ENCODE measurements at regions not wholly inside any gene's neighbourhood (a gene's known extent, or its start where the extent isn't known, plus 50 kb on each side); places are given as distances from the start of the nearest gene placed in this dataset.
"Not testable (repeated sequence)": the region's sequence is repeated elsewhere in the genome, so short reads cannot be mapped to it uniquely, and the experiment has no call there.

DNA sequence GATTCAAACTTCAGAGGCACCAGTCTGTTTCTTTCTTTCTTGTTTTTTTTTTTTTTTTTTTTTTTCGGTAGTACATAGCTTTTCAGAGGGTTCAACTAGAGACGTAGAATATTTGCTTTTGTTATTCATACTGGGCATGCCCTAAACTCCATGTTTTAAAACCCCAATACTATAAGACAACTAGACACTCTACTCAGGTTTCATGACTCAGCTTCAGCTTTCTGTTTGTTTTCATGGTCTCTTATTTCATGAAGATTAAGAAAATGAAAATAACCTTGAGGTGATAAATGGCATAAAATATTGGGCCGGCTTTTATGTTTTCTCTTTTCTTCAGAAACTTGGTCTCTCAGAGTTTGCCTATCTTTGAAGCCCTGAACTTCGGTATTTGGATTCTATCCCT lies 2126.3 kb upstream of the ACO1 start:
- no peak for DNase-seq (ENCODE audit: low read depth in 2 of 2)

DNA sequence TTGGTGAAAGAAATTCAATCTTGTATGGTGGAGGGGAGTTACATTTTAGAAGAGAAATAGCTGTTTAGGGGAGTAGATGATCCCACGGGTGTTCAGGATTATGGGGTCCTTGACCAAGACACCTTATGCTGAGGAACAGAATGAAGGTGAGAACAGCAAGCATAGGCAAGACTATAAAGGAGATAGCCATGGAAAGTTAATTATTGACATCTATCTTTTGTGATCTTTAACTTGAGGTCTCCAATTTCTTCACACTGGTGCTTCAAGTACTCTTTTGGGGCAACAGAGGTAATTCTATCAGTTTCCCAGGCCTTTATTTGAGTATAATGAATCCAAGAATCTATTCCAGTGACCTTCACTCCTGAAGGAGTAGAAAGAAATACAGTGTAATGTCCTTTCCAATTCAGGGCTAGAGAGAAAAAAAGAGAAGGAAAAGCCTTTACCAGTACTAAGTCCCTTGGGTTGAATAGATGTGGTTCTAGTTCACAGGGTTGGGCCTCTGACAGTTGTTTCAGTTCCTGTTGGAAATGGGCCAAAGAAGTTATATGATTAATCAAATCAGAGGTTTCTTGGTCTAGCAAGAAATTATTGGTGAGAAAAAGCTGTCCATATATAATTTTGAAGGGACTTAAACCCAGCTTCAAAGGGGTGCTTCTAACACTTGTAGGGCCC lies 2104.1 kb upstream of the ACO1 start:
- DNase-seq (ENCODE audit: low read depth in 2 of 2), result no peak

DNA sequence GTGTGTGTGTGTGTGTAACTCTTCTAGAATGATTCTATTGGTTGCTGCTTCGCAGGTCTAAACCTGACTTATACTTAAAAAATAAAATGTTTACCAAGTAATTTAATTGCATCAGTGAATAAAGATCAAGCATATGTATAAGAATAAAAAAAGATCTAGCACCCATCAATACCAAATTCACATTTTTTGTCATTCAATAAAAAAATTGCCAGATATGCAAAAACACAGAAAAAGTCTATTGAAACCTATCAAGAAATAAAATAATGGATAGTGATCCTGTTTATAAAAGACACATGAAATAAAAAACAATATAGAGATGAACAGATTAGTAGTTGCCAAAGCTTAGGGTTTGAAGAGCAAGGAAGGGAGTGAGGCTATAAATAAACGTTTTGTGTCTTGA lies 2095.0 kb upstream of the ACO1 start:
- no peak for DNase-seq (ENCODE audit: low read depth in 2 of 2)

DNA sequence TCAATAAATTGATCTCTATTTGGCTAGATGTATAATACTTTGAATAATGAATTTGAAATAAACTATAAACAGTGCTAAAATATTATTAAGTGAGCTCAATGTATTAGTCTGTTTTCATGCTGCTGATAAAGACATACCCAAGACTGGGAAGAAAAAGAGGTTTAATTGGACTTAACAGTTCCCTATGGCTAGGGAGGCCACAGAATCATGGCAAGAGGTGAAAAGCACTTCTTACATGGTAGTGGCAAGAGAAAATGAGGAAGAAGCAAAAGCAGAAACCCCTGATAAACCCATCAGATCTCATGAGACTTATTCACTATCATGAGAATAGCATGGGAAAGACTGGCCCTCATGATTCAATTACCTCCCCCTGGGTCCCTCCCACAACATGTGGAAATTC lies 2092.4 kb upstream of the ACO1 start:
- DNase-seq (ENCODE audit: low read depth in 2 of 2), result not testable (repeated sequence)

DNA sequence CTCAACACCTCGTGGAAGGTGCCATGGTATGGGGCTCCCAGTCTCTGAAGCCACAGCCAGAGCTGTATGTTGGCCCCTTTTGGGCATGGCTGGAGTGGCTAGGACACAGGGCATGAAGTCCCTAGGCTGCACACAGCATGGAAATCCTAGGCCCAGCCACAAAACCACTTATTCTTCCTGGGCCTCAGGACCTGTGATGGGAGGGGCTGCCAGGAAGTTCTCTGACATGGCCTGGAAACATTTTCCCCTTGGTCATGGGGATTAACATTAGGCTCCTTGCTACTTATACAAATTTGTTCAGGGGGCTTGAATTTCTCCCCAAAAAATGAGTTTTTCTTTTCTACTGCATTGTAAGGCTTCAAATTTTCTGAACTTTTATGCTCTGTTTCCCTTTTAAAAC lies 2091.2 kb upstream of the ACO1 start:
- no peak for DNase-seq (ENCODE audit: low read depth in 2 of 2)

DNA sequence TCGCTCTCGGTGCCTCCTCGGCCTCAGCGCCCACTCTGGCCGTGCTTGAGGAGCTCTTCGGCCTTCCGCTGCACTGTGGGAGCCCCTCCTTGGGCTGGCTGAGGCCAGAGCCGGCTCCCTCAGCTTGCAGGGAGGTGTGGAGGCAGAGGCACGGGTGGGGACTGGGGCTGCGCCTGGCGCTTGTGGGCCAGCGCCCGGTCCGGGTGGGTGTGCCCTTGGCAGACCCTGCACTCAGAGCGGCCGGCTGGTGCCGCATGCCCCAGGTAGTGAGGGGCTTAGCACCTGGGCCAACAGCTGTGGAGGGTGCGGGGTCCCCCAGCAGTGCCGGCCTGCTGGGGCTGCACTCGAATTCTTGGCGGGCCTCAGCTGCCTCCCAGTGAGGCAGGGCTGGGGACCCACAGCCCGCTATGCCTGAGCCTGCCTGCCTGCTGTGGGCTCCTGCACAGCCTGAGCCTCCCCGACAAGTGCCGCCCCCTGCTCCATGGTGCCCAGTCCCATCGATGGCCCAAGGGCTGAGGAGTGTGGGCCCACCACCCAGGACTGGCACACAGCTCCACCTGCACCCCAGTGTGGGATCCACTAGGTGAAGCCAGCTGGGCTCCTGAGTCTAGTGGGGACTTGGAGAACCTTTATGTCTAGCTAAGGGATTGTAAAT lies 2085.2 kb upstream of the ACO1 start:
- no peak for DNase-seq (ENCODE audit: low read depth in 2 of 2)

DNA sequence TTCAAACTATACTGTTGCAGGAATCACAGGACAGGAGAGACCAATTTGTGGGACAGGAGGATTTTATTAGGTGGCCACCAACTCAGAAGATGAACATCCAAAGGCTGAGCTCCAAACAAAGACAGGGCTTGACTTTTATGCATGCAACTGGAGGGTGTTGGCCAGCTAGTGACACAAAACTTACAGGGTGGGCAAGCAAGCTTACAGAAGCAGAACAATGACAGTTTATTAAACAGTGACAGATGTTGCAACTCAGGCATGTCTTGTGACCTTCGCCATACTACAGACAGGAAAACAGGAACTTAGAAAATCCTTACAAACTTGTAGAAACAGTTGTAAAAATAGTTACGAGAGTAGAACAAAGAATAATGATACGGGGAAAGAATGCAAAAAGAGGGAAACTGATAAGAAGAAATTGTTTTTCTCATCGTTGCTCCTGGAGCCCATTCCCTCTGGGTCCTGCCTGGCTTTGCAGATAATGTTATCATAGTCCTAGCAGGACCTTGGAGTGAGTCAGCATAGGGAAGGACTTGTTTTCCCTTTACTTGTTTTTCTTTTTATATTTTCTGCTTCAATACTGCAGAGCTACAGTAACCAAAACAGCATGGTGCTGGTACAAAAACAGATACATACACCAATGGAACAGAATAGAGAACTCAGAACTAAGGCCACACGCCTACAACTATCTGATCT lies 2083.0 kb upstream of the ACO1 start:
- no peak for DNase-seq (ENCODE audit: low read depth in 2 of 2)

DNA sequence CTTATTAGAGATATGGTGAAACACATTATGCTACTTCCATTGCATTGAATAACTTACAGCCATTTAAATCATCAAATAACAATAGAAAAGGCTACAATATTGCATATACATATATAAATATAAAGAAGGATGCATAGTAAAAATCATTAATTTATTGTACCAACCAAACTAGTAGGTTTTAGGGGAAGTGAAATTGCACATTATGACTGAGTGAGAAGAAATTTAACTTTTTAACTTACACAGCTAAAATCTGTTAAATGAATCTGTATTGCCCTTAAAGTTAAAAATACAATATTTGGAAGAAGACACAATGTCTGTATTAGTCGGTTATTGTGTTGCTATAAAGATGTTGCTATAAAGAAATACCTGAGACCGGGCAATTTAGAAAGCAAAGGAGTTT lies 2073.7 kb upstream of the ACO1 start:
- DNase-seq (ENCODE audit: low read depth in 2 of 2), result no peak

DNA sequence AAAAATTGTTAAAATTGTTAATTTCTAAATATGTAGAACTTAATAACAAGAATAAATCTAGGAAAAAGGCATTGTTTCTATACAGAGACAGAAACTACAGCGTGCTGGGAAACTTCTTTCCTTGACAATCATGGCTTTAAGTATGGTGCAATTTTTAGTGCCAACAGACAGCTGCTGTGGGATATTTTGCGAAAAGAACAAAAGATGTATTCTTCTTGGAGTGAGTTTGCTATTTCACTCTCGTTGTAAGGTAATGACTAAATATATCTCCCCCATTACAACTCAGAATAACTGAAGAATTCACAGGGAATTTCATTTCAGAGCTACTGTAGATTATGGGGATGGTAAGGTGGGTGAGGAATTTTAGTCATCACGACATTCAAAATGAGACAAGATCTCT lies 2055.0 kb upstream of the ACO1 start:
- DNase-seq (ENCODE audit: low read depth in 2 of 2), result no peak

DNA sequence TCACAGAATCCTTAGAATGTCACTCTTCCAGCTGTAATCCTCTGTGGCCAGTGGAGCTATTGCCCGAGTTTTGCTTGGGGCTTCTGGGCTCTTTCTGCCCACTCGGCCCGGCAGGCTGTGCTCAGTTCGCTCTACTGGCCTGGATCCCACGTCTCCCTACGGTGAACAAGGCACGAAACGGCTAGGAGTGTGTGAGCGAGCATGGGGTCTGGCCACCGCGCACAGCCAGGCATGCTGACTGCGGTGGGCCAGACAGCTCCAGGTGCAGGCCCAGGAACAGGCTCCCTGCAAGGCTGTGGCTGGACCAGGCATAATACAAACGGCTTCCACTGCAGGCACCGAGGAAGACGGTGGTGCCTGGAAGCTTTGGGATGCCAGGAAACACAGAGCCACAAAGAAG lies 2035.5 kb upstream of the ACO1 start:
- DNase-seq (ENCODE audit: low read depth in 2 of 2), result no peak

DNA sequence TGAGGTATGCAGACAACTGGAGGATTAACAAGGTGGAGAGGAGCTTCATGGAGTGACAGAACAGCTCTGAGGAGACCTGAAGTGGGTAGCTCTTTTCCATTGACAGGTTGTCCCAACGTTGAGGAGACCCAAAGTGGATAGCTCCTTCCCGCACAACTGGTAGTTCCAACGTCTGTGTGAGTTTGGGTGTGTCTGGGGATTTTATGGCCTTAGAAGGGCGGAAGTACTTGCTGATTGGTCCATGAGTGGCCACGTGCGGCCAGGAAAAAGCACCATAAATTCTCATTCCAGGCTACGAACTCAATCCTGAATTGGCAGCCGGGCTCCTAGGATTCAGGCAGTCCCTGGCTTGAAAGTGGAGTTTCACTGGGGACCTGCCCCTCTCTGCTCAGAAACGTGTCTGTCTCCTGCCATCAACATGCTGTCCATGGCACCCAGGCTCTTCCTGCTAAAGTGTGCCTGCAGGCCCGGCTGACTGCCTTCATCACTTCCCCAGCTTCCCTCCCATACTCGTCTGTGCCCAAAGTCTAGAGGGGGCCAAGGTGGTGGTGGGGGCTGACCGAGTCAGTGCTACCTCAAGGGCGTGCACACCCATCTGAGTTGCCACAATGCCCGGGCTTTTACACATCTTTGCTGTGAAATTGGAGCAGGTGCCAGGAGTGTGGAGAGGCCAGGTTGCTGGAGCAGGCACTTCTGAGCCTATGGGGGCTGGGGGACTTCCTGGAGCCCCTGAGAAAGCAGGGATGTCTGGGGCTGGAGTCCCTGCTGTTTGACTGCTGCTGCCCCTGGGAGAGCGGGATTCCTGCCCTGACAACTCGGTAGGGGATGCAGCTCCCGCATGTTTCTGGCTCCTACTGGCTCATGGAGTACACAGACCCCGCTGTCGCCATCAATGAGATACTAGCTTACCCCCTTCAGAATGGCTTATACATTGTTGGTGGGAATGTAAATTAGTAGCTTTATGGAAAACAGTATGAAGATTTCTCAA lies 2034.6 kb upstream of the ACO1 start:
- DNase-seq (ENCODE audit: low read depth in 2 of 2), result no peak

DNA sequence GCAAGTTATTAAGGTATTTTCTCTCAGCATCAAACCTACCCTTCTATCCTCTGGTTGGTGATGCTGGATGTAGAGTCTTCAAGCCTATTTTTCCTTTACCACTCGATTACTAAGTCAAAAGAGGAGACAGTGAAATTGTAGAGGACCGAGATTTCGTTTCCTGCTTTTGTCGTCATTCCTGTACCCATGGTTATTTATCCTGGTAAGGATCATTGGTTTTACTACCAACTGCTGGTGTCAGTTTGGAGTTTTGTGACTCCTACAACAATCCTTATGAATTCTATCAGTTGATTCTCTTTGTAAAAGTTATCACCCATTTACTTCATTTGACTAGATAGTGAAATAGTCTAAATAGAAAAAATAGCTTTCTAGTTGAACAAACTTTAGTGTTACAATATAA lies 2028.2 kb upstream of the ACO1 start:
- DNase-seq (ENCODE audit: low read depth in 2 of 2), result no peak

DNA sequence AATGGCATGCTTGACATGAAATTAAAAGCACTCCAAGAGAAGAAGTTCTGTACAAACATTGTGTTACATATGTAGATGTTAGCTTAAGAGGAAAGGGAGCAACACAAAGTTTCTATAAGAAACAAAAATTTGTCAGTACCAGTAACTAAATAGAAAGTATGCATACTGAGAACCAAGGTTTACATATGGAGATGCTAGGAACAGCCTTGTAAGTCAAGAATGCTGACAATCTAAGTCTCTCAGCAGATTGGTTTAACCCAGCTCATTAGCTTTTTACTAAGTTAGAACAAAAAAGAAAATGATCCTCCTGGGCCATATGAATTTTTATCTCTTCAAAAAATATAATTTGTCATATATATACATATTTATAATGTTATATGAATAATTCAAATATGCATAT lies 2022.1 kb upstream of the ACO1 start:
- DNase-seq (ENCODE audit: low read depth in 2 of 2), result no peak

DNA sequence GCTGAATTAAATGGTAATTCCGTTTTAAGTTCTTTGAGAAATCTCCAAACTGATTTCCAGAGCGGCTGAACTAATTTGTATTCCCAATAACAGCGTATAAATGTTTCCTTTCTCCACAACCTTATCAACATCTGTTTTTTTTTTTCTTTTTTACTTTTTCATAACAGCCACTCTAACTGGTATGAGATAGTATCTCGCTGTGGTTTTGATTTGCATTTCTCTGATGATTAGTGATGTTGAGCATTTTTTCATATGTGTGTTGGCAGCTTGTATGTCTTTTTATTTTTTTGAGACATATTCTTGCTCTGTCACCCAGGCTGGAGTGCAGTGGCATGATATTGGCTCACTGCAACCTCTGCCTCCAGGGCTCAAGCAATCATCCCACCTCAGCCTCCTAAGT lies 2018.3 kb upstream of the ACO1 start:
- not testable (repeated sequence) for DNase-seq (ENCODE audit: low read depth in 2 of 2)

DNA sequence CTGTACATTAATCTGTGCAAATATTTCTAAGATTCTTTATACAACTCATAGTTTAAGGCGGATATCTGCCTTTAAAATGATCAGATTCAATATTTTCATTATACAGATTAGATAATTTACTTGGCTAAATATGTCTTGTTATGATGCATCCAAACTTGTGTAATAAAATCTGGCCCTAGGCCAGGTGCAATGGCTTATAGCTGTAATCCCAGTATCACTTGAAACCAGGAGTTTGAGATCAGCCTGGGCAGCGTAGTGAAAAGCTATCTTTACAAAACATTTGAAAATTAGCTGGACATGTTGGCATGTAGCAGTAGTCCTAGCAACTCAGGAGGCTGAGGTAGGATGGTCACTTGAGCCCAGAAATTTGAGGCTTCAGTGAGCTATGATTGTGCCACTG lies 2002.2 kb upstream of the ACO1 start:
- DNase-seq (ENCODE audit: low read depth in 2 of 2), result no peak

DNA sequence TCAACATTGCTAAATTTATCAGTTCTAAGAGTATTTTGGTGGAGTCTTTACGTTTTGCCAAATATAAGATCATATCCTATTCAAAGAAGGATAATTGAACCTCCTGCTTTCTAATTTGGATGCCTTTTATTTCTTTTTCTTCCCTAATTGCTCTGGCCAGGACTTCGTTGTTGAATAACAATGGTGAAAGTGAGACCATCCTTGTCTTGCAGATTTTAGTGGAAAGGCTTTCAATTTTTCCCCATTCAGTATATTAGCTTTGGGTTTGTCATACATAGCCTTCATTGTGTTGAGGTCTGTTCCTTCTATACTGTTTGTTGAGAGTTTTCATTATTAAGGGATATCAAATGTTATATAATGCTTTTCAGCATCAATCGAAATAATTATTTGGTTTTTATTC lies 1974.2 kb upstream of the ACO1 start:
- no peak for DNase-seq (ENCODE audit: low read depth in 2 of 2)

DNA sequence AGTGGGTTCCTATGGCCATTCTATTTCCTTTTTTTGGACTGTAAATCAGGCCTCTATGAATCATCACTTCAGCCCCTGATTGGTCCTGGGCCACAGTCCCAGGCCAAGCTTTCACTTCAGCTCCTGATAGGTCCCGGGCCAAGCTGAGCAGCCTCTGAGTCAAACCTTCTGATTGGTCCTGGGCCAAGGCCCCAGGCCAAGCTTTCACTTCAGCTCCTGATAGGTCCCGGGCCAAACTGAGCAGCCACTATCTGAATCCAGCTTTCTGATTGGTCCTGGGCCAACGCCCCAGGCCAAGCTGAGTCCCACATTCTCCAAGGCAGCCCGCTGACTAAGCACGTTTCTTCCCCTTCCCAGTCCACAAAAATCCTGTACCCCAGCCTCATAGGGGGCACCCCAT lies 1972.9 kb upstream of the ACO1 start:
- no peak for DNase-seq (ENCODE audit: low read depth in 2 of 2)

DNA sequence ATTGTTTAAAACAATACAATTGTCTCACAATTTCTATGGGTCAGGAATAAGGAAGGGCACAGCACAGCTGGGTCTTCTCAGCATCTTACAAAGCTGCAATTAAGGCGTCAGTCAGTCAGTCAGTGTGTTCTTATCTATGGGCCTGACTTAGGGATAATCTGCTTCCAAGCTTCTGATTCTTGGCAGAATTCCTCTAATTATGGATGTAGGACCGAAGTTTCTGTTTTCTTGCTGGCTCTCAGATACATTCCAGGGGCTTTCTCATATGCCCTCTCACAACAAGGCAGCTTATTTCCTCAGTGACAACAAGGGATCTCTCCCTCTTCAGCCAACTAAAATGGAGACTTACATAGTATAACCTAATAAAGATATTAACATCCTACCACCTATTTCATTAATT lies 1925.3 kb upstream of the ACO1 start:
- DNase-seq (ENCODE audit: low read depth in 2 of 2), result no peak

DNA sequence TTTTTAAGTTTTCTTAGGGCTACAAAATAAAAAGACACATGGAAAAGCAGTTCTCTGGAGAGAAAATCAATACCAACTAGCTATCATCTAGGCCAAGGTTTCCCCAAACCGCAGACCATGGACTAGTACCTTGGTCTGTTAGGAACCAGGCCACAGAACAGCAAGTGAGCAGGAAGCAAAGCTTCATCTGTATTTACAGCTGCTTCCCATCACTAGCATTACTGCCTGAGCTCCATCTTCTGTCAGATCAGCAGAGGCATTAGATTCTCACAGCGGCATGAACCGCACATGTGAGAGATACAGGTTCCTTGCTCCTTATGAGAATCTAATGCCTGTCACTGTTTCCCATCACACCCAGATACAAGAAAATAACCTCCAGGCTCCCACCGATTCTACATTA lies 1907.6 kb upstream of the ACO1 start:
- no peak for DNase-seq (ENCODE audit: low read depth in 2 of 2)

DNA sequence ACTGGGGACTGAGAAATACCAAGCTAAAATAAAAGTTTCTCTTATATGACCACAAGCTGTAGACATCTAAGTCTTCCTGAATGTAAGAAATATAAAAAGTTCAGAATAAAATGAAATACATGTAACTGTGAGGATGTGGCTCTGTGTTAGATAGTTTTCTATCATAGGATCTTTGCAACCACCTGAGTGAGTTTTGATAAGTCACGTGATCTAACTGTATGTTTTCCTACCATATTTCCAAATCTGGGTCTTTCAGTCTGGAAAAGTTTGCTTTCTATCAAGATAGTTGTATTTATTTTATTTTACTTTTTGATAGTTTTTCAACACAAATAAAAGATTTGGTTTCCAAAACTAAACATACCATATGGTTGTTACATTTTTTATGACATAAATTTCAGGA lies 1905.8 kb upstream of the ACO1 start:
- no peak for DNase-seq (ENCODE audit: low read depth in 2 of 2)

DNA sequence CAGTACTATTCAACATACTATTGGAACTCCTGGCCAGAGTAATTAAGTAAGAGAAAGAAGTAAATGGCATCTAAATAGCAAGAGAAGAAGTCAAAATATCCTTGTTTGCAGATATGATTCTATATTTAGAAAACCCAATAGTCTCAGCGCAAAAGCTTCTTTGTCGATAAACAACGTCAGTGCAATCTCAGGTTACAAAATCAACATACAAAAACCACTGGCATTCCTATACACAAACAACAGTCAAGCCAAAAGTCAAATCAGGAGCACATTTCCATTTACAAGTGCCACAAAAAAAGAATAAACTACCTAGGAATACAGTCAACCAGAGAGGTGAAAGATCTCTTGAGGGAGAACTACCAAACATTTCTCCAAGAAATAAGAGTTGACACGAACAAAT lies 1901.9 kb upstream of the ACO1 start:
- no peak for DNase-seq (ENCODE audit: low read depth in 2 of 2)

DNA sequence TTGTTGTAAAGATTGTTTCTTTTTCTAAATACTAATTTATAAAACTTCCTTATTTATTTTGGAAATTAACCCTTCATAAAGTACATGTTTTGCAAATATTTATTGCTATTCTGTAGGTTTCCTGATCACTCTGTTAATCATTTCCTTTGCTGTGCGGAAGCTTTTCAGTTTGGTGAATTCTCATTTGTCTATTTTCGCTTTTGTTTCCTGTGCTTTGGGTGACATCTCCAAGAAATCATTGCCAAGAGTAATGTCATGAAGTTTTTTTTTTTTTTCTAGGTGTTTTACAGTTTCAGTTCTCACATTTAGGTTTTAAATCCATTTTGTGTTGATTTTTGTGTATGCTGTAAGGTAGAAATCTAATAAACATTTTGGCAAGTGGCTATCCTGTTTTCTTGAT lies 1899.8 kb upstream of the ACO1 start:
- no peak for DNase-seq (ENCODE audit: low read depth in 2 of 2)
